Testis (tissue), 2 donors: ENCODE measurements at regions not wholly inside any gene's neighbourhood (a gene's known extent, or its start where the extent isn't known, plus 50 kb on each side); places are given as distances from the start of the nearest gene placed in this dataset.

Experiments
- DNase-seq: peaks from one replicate; pipeline ENCODE4 v3.0.0-alpha.2; 2019
- H3K27ac ChIP-seq, 2 donors: fragments of 200-600 bp; sonication (generic); one replicate each; pipeline ENCODE4 v1.5.1; 2019
- H3K27me3 ChIP-seq: fragments of 200-600 bp; sonication (generic); one replicate; pipeline ENCODE4 v1.5.1; 2019
- H3K36me3 ChIP-seq: fragments of 200-600 bp; sonication (generic); one replicate; pipeline ENCODE4 v1.5.1; 2017; ENCODE audit warnings: low read depth; ENCODE audit errors: missing control alignments
- H3K4me1 ChIP-seq: fragments of 200-600 bp; sonication (generic); one replicate; pipeline ENCODE4 v1.5.1; 2019
- H3K4me3 ChIP-seq, 2 donors: fragments of 200-600 bp; sonication (generic); one replicate each; pipeline ENCODE4 v1.5.1; 2017 to 2019
- H3K9me3 ChIP-seq: fragments of 200-600 bp; sonication (generic); one replicate; pipeline ENCODE4 v1.5.1; 2017
- POLR2A ChIP-seq: fragments of 450-650 bp; IDR thresholded peaks from one replicate; pipeline ENCODE4 v1.6.1; 2017; ENCODE audit warnings: antibody characterized with exemption, mild to moderate bottlenecking, moderate library complexity
- WGBS, 2 donors: methylation state at CpG; one replicate each; pipeline ENCODE4 v1.1.5; 2018; 5-methylcytosine and 5-hydroxymethylcytosine counted together
- intact Hi-C: fragments of 100-400 bp; cut with DNase I; formaldehyde crosslinking; loops from one replicate; pipeline ENCODE4 v1.15.1; 2023; ENCODE audit warnings: low total_unique reads
- TF ChIP-seq, protein P1 (sequence below), 3 experiments: fragments of 450-650 bp in 2 of 3; fragments of 200-600 bp in 1 of 3; sonication (generic) in 1 of 3; IDR thresholded peaks; one replicate each; pipeline ENCODE4 v1.5.1; 2016 to 2019; ENCODE audit warnings: antibody characterized with exemption in 3 of 3, mild to moderate bottlenecking in 2 of 3, moderate library complexity in 1 of 3

DNA sequence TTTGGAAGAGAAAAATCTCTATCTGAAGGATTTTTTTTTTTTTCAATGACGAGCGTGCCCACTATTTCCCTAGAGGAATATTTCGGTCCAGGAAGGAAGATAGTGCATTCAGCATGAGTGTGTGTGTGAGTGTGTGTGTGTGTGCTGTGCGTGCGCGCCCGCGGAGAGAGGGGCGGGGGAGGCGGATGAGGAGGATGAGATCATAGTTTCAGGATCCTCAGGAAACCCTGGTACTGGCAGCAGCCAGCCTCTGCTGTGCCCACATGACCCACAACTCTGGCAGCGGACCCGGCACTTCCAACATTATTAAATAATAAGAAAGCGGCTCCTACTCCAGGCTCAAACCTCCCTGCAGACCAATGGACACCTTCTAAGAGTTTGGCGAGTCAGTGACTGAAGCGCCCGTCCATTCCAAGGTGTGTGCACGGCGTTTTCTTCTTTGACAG lies 217.0 kb upstream of the DTNA start:
- Histone ChIP-seq H3K36me3 (no peaks in the 10 kb centered on the region), H3K27me3 (no peaks in the 10 kb centered on the region), H3K27ac (peak overlapping the region; percentile 79 to 87), H3K4me1 (no peaks in the 10 kb centered on the region), H3K9me3 (no peaks in the 10 kb centered on the region), H3K4me3 (peak overlapping the region; percentile 59 to 75)
- DNase-seq = peak; percentile 90
- 0 to 2% methylated on average over 16 to 17 of the region's 18 CpGs for WGBS, 2 donors
- intact Hi-C loops = no loop called here
- no peak for TF ChIP-seq POLR2A
- TF ChIP-seq, protein P1, sequence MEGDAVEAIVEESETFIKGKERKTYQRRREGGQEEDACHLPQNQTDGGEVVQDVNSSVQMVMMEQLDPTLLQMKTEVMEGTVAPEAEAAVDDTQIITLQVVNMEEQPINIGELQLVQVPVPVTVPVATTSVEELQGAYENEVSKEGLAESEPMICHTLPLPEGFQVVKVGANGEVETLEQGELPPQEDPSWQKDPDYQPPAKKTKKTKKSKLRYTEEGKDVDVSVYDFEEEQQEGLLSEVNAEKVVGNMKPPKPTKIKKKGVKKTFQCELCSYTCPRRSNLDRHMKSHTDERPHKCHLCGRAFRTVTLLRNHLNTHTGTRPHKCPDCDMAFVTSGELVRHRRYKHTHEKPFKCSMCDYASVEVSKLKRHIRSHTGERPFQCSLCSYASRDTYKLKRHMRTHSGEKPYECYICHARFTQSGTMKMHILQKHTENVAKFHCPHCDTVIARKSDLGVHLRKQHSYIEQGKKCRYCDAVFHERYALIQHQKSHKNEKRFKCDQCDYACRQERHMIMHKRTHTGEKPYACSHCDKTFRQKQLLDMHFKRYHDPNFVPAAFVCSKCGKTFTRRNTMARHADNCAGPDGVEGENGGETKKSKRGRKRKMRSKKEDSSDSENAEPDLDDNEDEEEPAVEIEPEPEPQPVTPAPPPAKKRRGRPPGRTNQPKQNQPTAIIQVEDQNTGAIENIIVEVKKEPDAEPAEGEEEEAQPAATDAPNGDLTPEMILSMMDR (IDR thresholded peaks at IDR 0.05) = no peak

DNA sequence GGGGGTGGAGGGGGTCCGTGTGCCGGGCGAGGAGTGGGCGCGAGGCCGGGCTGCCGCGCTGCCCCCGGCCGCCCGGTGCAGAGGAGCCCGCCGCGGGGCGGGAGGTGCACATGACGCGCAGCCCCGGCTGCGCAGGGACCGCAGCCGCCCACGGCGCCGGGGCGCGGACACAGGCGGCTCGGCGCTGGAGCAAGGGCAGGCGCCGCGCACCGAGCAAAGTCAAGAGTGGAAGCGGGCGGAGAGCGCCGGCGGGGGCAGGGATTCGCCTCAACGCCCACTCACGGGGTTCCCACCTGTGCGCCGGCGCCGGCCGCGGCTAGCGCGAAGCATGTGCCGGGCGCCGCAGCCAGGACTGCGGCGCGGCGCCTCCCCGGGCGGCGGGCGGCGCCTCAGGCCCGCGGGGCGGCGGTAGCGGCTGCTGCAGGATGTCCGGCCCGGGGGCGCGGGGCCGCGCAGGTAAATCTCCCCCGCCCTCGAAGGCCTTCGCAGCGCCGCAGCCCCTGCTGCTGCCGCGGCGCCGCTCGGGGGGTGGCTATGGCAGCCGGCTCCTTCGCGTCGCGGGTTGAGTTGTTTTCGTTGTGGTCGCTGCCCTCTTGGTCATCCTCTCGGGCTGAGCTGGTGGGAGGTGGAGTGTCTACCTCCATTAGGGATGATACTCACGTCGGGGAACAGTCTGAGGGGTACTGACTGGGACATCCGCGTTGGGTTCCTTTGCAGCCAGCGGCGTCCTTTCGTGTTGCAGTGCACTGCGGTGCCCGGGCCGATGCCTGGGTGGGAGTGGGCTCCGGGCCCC lies 216.3 kb upstream of the DTNA start:
- peak overlapping the region; percentile 79 to 87 for H3K27ac ChIP-seq

DNA sequence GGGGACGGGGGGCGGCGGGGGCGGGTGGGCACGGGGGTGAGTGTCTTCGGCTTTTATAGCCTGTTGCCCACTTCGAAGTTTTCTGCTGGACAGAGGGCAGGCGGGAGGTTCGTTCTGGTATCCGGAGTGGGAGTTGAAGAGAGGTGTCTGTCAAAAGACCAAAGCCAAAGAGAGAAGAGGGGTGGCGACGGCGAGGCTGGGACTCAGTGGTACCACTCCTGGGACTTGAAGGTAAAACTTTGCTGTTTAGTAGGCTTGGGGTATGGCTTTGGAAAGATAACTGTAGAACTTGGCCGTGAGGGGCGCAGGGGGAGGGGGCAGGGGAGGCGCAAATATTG lies 215.8 kb upstream of the DTNA start:
- peak overlapping the region; percentile 79 to 84 for H3K27ac ChIP-seq
- TF ChIP-seq, protein P1 (IDR thresholded peaks at IDR 0.05) = no peak
- TF ChIP-seq POLR2A = no peak
- DNase-seq = peak; percentile 73
- H3K9me3 ChIP-seq = no peaks in the 10 kb centered on the region
- WGBS, 2 donors = 2 to 6% methylated on average over 12 to 15 of the region's 16 CpGs
- no peaks in the 10 kb centered on the region for H3K27me3 ChIP-seq
- H3K4me1 ChIP-seq = no peaks in the 10 kb centered on the region
- intact Hi-C loops = no loop called here
- H3K36me3 ChIP-seq = no peaks in the 10 kb centered on the region
- H3K4me3 ChIP-seq = peak overlapping the region; percentile 59 to 75

More for the DNA sequence above, 216.3 kb upstream of the DTNA start:
- Histone ChIP-seq H3K4me3 (peak overlapping the region; percentile 59 to 75), H3K4me1 (no peaks in the 10 kb centered on the region), H3K36me3 (no peaks in the 10 kb centered on the region), H3K9me3 (no peaks in the 10 kb centered on the region), H3K27me3 (no peaks in the 10 kb centered on the region)
- TF ChIP-seq POLR2A = no peak
- TF ChIP-seq, protein P1 (IDR thresholded peaks at IDR 0.05) = no peak
- intact Hi-C loops = no loop called here
- DNase-seq = peak; percentile 53
- 0% methylated on average over 84 of the region's 101 CpGs; no CpG with 5 or more reads in 1 of the 2 donors for WGBS, 2 donors

DNA sequence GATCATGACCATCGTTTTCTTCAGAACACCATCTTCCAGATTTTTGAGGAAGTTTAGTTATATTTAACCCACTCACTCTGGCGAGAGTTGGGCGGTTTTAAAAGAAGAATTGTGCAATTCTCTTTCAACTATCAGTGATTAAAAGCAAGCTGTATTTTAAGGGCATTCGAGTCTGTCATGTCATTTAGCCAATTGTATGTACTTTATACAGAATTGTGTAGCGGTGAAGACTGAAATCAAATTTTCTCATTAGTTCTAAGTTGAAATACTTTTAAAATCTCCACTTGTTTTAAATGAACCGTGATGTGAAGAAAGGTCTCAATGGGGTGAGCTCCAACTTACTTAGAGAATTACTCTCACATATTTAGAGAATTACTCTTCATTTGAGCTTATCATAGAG lies 214.6 kb upstream of the DTNA start:
- Histone ChIP-seq H3K4me3 (no peak overlapping the region), H3K4me1 (no peaks in the 10 kb centered on the region), H3K36me3 (no peaks in the 10 kb centered on the region), H3K27ac (no peak overlapping the region), H3K9me3 (no peaks in the 10 kb centered on the region), H3K27me3 (no peaks in the 10 kb centered on the region)
- no peak for DNase-seq
- 32 to 35% methylated on average over 6 of the region's 6 CpGs for WGBS, 2 donors
- TF ChIP-seq, protein P1 (IDR thresholded peaks at IDR 0.05) = no peak
- TF ChIP-seq POLR2A = no peak
- intact Hi-C loops = no loop called here

- TF ChIP-seq POLR2A = no peak
- no peaks in the 10 kb centered on the region for H3K36me3 ChIP-seq
- H3K4me1 ChIP-seq = no peaks in the 10 kb centered on the region
- no peaks in the 10 kb centered on the region for H3K27me3 ChIP-seq
- WGBS, 2 donors = 61 to 69% methylated on average over 4 of the region's 4 CpGs
- intact Hi-C loops = no loop called here
- H3K9me3 ChIP-seq = no peaks in the 10 kb centered on the region
- no peak for DNase-seq
- H3K27ac ChIP-seq = no peak overlapping the region
- H3K4me3 ChIP-seq = no peak overlapping the region
Measured at GRCh38 chr18:34501553-34501952, 208.5 kb upstream of the DTNA start.
